ENCODE measurements at regions not wholly inside any gene's neighbourhood (a gene's known extent, or its start where the extent isn't known, plus 50 kb on each side); places are given as distances from the start of the nearest gene placed in this dataset.

DNA sequence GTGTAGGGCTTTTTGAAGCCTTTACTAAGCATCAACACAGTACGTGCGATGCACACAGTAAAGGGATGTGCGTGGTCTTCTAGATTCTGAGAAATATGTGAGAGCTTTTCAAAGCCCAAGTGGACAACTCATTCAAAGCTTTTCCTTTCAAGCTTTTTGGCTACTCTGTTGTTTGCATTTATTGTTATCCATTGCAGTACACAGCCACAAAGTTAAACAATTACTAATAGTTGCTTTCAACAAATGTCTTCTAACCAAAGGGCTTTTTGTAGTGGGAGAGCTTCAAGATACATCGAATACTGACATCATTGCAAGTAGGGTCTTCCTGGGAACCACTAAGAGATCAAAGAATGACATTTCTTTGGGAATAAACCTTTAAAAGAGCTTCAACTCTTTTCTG, 97.9 kb upstream of the ETV3 start:
- TF ChIP-seq, protein P1, sequence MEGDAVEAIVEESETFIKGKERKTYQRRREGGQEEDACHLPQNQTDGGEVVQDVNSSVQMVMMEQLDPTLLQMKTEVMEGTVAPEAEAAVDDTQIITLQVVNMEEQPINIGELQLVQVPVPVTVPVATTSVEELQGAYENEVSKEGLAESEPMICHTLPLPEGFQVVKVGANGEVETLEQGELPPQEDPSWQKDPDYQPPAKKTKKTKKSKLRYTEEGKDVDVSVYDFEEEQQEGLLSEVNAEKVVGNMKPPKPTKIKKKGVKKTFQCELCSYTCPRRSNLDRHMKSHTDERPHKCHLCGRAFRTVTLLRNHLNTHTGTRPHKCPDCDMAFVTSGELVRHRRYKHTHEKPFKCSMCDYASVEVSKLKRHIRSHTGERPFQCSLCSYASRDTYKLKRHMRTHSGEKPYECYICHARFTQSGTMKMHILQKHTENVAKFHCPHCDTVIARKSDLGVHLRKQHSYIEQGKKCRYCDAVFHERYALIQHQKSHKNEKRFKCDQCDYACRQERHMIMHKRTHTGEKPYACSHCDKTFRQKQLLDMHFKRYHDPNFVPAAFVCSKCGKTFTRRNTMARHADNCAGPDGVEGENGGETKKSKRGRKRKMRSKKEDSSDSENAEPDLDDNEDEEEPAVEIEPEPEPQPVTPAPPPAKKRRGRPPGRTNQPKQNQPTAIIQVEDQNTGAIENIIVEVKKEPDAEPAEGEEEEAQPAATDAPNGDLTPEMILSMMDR (IDR thresholded peaks at IDR 0.05) = no peak
- no peak for TF ChIP-seq ZFX (IDR thresholded peaks at IDR 0.05; ENCODE audit: borderline replicate concordance)

All from 22Rv1 (cell line).